CD8-positive, alpha-beta memory T cell (primary cell): ENCODE measurements at regions not wholly inside any gene's neighbourhood (a gene's known extent, or its start where the extent isn't known, plus 50 kb on each side); places are given as distances from the start of the nearest gene placed in this dataset.
"Not testable (repeated sequence)": the region's sequence is repeated elsewhere in the genome, so short reads cannot be mapped to it uniquely, and the experiment has no call there.

Experiments used
- CTCF ChIA-PET: fragments of 350-600 bp; sonication (Branson Sonifier 250); formaldehyde crosslinking; loops from one replicate; lab custom pipeline; 2021; ENCODE audit warnings: antibody characterized with exemption; lab: Charles Lee
- POLR2A ChIA-PET: fragments of 350-600 bp; sonication (Branson Sonifier 250); formaldehyde crosslinking; loops from one replicate; lab custom pipeline; 2021; ENCODE audit warnings: antibody characterized with exemption; lab: Charles Lee
- DNase-seq, 5 donors: peaks; one replicate each; pipeline versions ENCODE4 v3.0.0 to v3.0.0-alpha.2; 2020 to 2022; ENCODE audit warnings: mixed read lengths in 1 of 5
- H3K27ac ChIP-seq: one replicate; pipeline ENCODE4 v1.7.0; 2013; ENCODE audit warnings: low read depth, mild to moderate bottlenecking, low read length, moderate library complexity
- H3K27me3 ChIP-seq: 2 replicates; pipeline ENCODE4 v1.7.0; 2013; ENCODE audit warnings: low read length, mild to moderate bottlenecking; ENCODE audit not compliant: insufficient read depth, poor library complexity, severe bottlenecking
- H3K36me3 ChIP-seq: 2 replicates; pipeline ENCODE4 v1.7.0; 2013; ENCODE audit warnings: mild to moderate bottlenecking, low read length, moderate library complexity; ENCODE audit not compliant: insufficient read depth
- H3K4me1 ChIP-seq: 2 replicates; pipeline ENCODE4 v1.7.0; 2013; ENCODE audit warnings: mild to moderate bottlenecking, low read length, moderate library complexity; ENCODE audit not compliant: insufficient read depth
- H3K4me3 ChIP-seq: 2 replicates; pipeline ENCODE4 v1.7.0; 2013; ENCODE audit warnings: mild to moderate bottlenecking, low read length
- H3K9me3 ChIP-seq: 2 replicates; pipeline ENCODE4 v1.7.0; 2013; ENCODE audit warnings: mild to moderate bottlenecking, low read length
- H3K27ac Mint-ChIP-seq, 8 donors: one replicate each; pipeline ENCODE4 v1.8.0; 2020 to 2021; ENCODE audit warnings: mixed read lengths in 8 of 8, mild to moderate bottlenecking in 6 of 8, inconsistent platforms in 3 of 8, moderate library complexity in 3 of 8
- H3K27me3 Mint-ChIP-seq, 2 donors: one replicate each; pipeline ENCODE4 v1.8.0; 2020 to 2021; ENCODE audit warnings: mixed read lengths in 2 of 2, mild to moderate bottlenecking in 1 of 2, moderate library complexity in 1 of 2
- H3K36me3 Mint-ChIP-seq, 3 donors: one replicate each; pipeline ENCODE4 v1.8.0; 2020 to 2021; ENCODE audit warnings: mixed read lengths in 3 of 3, inconsistent platforms in 1 of 3, mild to moderate bottlenecking in 1 of 3
- H3K4me1 Mint-ChIP-seq, 3 donors: one replicate each; pipeline ENCODE4 v1.8.0; 2020 to 2021; ENCODE audit warnings: mixed read lengths in 3 of 3, inconsistent platforms in 1 of 3, mild to moderate bottlenecking in 1 of 3
- H3K4me3 Mint-ChIP-seq, 7 donors: one replicate each; pipeline ENCODE4 v1.8.0; 2020 to 2021; ENCODE audit warnings: mixed read lengths in 7 of 7, mild to moderate bottlenecking in 6 of 7, moderate library complexity in 4 of 7, inconsistent platforms in 2 of 7
- H3K9me3 Mint-ChIP-seq, 5 donors: one replicate each; pipeline ENCODE4 v1.8.0; 2020 to 2022; ENCODE audit warnings: mixed read lengths in 5 of 5, mild to moderate bottlenecking in 3 of 5, moderate library complexity in 2 of 5, inconsistent platforms in 1 of 5

- H3K36me3 ChIP-seq = no peaks in the 10 kb centered on the region
- H3K27me3 ChIP-seq = peaks cover 3% of the 10 kb centered on the region
- H3K4me3 Mint-ChIP-seq = no peak overlapping the region
- H3K36me3 Mint-ChIP-seq = no peaks in the 10 kb centered on the region
- ChIA-PET CTCF (no interaction called here), POLR2A (no interaction called here)
- no peak for DNase-seq
- no peaks in the 10 kb centered on the region for H3K9me3 Mint-ChIP-seq
- no peak overlapping the region for H3K27ac Mint-ChIP-seq
- H3K27me3 Mint-ChIP-seq = peaks cover 8 to 42% of the 10 kb centered on the region in 2 donors
- no peaks in the 10 kb centered on the region for H3K9me3 ChIP-seq
- H3K4me1 Mint-ChIP-seq = no peaks in the 10 kb centered on the region
- H3K4me1 ChIP-seq = no peaks in the 10 kb centered on the region
- no peak overlapping the region for H3K4me3 ChIP-seq
- no peak overlapping the region for H3K27ac ChIP-seq
These were observed 112.2 kb upstream of the JCAD start for GRCh38 chr10:30171601-30172000.

GRCh38 chr10:30170814-30171213, 111.4 kb upstream of the JCAD start:
- POLR2A ChIA-PET = interaction anchor here (0.7 kb wide), 1 partner anchor 201 kb away, joined by 3 read pairs; no protein-coding TSS in a partner anchor
- no peak overlapping the region for H3K27ac Mint-ChIP-seq

GRCh38 chr10:30170146-30170545, 110.8 kb upstream of the JCAD start:
- no peaks in the 10 kb centered on the region for H3K4me1 ChIP-seq
- Mint-ChIP-seq H3K4me3 (no peak overlapping the region), H3K36me3 (no peaks in the 10 kb centered on the region), H3K27me3 (peaks cover 9 to 49% of the 10 kb centered on the region in 2 donors), H3K9me3 (no peaks in the 10 kb centered on the region), H3K4me1 (no peaks in the 10 kb centered on the region), H3K27ac (no peak overlapping the region)
- CTCF ChIA-PET = no interaction called here
- H3K27ac ChIP-seq = no peak overlapping the region
- no peaks in the 10 kb centered on the region for H3K9me3 ChIP-seq
- POLR2A ChIA-PET = interaction anchor here (0.7 kb wide), 1 partner anchor 201 kb away, joined by 3 read pairs; no protein-coding TSS in a partner anchor
- H3K27me3 ChIP-seq = peaks cover 3% of the 10 kb centered on the region
- no peaks in the 10 kb centered on the region for H3K36me3 ChIP-seq
- no peak for DNase-seq
- H3K4me3 ChIP-seq = no peak overlapping the region

More at GRCh38 chr10:30170814-30171213, 111.4 kb upstream of the JCAD start:
- Histone ChIP-seq H3K9me3 (no peaks in the 10 kb centered on the region), H3K27me3 (peaks cover 3% of the 10 kb centered on the region), H3K27ac (no peak overlapping the region), H3K36me3 (no peaks in the 10 kb centered on the region), H3K4me3 (no peak overlapping the region), H3K4me1 (no peaks in the 10 kb centered on the region)
- CTCF ChIA-PET = no interaction called here
- H3K4me3 Mint-ChIP-seq = no peak overlapping the region
- no peaks in the 10 kb centered on the region for H3K4me1 Mint-ChIP-seq
- no peaks in the 10 kb centered on the region for H3K9me3 Mint-ChIP-seq
- H3K27me3 Mint-ChIP-seq = peaks cover 9 to 43% of the 10 kb centered on the region in 2 donors
- DNase-seq = no peak
- no peaks in the 10 kb centered on the region for H3K36me3 Mint-ChIP-seq

- no peak overlapping the region for H3K4me3 ChIP-seq
- H3K4me3 Mint-ChIP-seq = no peak overlapping the region
- no peaks in the 10 kb centered on the region for H3K4me1 ChIP-seq
- H3K36me3 Mint-ChIP-seq = no peaks in the 10 kb centered on the region
- no peak for DNase-seq
- H3K36me3 ChIP-seq = no peaks in the 10 kb centered on the region
- no peaks in the 10 kb centered on the region for H3K9me3 Mint-ChIP-seq
- H3K27ac ChIP-seq = no peak overlapping the region
- H3K27ac Mint-ChIP-seq = no peak overlapping the region
- POLR2A ChIA-PET = no interaction called here
- no peaks in the 10 kb centered on the region for H3K9me3 ChIP-seq
- H3K4me1 Mint-ChIP-seq = no peaks in the 10 kb centered on the region
- CTCF ChIA-PET = no interaction called here
- H3K27me3 Mint-ChIP-seq = peaks cover 11 to 48% of the 10 kb centered on the region in 2 donors
- H3K27me3 ChIP-seq = peaks cover 3% of the 10 kb centered on the region
These were observed 110.0 kb upstream of the JCAD start for GRCh38 chr10:30169342-30169741.

GRCh38 chr10:30166929-30167328, 107.5 kb upstream of the JCAD start:
- Histone ChIP-seq H3K9me3 (no peaks in the 10 kb centered on the region), H3K36me3 (no peaks in the 10 kb centered on the region), H3K4me3 (no peak overlapping the region), H3K27me3 (peaks cover 3% of the 10 kb centered on the region), H3K27ac (no peak overlapping the region), H3K4me1 (no peaks in the 10 kb centered on the region)
- Mint-ChIP-seq H3K27me3 (peaks cover 14 to 53% of the 10 kb centered on the region in 2 donors), H3K9me3 (no peaks in the 10 kb centered on the region), H3K36me3 (no peaks in the 10 kb centered on the region), H3K4me3 (no peak overlapping the region), H3K4me1 (peaks cover 4 to 10% (median 7%) of the 10 kb centered on the region in 3 donors), H3K27ac (no peak overlapping the region)
- ChIA-PET POLR2A (no interaction called here), CTCF (no interaction called here)
- DNase-seq = no peak

- DNase-seq, CTCF ChIA-PET, H3K36me3 Mint-ChIP-seq, POLR2A ChIA-PET, H3K27me3 ChIP-seq, H3K9me3 ChIP-seq, H3K27ac ChIP-seq, H3K9me3 Mint-ChIP-seq, H3K36me3 ChIP-seq, H3K4me1 ChIP-seq, H3K27ac Mint-ChIP-seq, H3K4me3 ChIP-seq: not testable (repeated sequence)
- H3K4me3 Mint-ChIP-seq = peak overlapping the region in 5 of 7 donors; percentile 2 to 70 (median 54)
- H3K4me1 Mint-ChIP-seq = peaks cover 4 to 10% (median 7%) of the 10 kb centered on the region in 3 donors
- H3K27me3 Mint-ChIP-seq = peaks cover 15 to 50% of the 10 kb centered on the region in 2 donors
These were observed 104.0 kb upstream of the JCAD start for GRCh38 chr10:30163410-30163809.

GRCh38 chr10:30162796-30163195, 103.4 kb upstream of the JCAD start:
- H3K27me3 ChIP-seq, H3K9me3 ChIP-seq, H3K27ac Mint-ChIP-seq, H3K36me3 ChIP-seq, H3K4me3 ChIP-seq, DNase-seq, H3K4me1 ChIP-seq, H3K4me3 Mint-ChIP-seq, H3K36me3 Mint-ChIP-seq, H3K27ac ChIP-seq, POLR2A ChIA-PET, H3K9me3 Mint-ChIP-seq, CTCF ChIA-PET: not testable (repeated sequence)
- H3K27me3 Mint-ChIP-seq = peaks cover 12 to 46% of the 10 kb centered on the region in 2 donors
- peaks cover 4 to 10% (median 7%) of the 10 kb centered on the region in 3 donors for H3K4me1 Mint-ChIP-seq

- no peaks in the 10 kb centered on the region for H3K36me3 ChIP-seq
- no peak overlapping the region for H3K4me3 ChIP-seq
- H3K27me3 Mint-ChIP-seq = peaks cover 15 to 35% of the 10 kb centered on the region in 2 donors
- H3K27ac ChIP-seq = no peak overlapping the region
- peaks cover 0 to 3% (median 0%) of the 10 kb centered on the region in 5 donors for H3K9me3 Mint-ChIP-seq
- POLR2A ChIA-PET = no interaction called here
- DNase-seq = no peak
- no peaks in the 10 kb centered on the region for H3K4me1 ChIP-seq
- H3K27ac Mint-ChIP-seq = no peak overlapping the region
- no peak overlapping the region for H3K4me3 Mint-ChIP-seq
- CTCF ChIA-PET = no interaction called here
- no peaks in the 10 kb centered on the region for H3K36me3 Mint-ChIP-seq
- peaks cover 4 to 10% (median 7%) of the 10 kb centered on the region in 3 donors for H3K4me1 Mint-ChIP-seq
- H3K27me3 ChIP-seq = no peaks in the 10 kb centered on the region
- H3K9me3 ChIP-seq = no peaks in the 10 kb centered on the region
These were observed 101.0 kb upstream of the JCAD start for GRCh38 chr10:30160271-30160982.
